SK-N-SH treated with all-trans-retinoic acid at 6 μM for 48 hours (cell line): ENCODE measurements at regions not wholly inside any gene's neighbourhood (a gene's known extent, or its start where the extent isn't known, plus 50 kb on each side); places are given as distances from the start of the nearest gene placed in this dataset.
A peak's percentile ranks its signal among the peaks of the same experiment; 100 is the strongest.

Experiments
- ATAC-seq: fragments of 200-7000 bp; cut with Tn5 transposase; 3 replicates; pipeline ENCODE4 v1.9.1; 2020; ENCODE audit warnings: mild to moderate bottlenecking, moderate library complexity
- ARNTL ChIP-seq: fragments of 450-650 bp; formaldehyde crosslinking; IDR thresholded peaks from 2 replicates; pipeline ENCODE4 v1.5.0; 2020; ENCODE audit warnings: low read depth, mild to moderate bottlenecking, moderate library complexity, borderline replicate concordance
- BACH2 ChIP-seq: fragments of 250-450 bp; sonication (Bioruptor Pico); IDR thresholded peaks from 2 replicates; pipeline ENCODE4 v1.9.0; 2021; ENCODE audit warnings: mild to moderate bottlenecking, borderline replicate concordance
- CREB5 ChIP-seq: fragments of 250-450 bp; sonication (Bioruptor Pico); IDR thresholded peaks from 2 replicates; pipeline ENCODE4 v1.5.1; 2020; ENCODE audit warnings: low read depth, mild to moderate bottlenecking, moderate library complexity
- CSDC2 ChIP-seq: fragments of 250-450 bp; sonication (Bioruptor Pico); IDR thresholded peaks from 2 replicates; pipeline ENCODE4 v1.5.0; 2020; ENCODE audit warnings: mild to moderate bottlenecking, moderate library complexity
- ESRRG ChIP-seq: fragments of 250-450 bp; sonication (Bioruptor Pico); IDR thresholded peaks from 2 replicates; pipeline ENCODE4 v1.6.1; 2021; ENCODE audit warnings: mild to moderate bottlenecking
- GLIS3 ChIP-seq: fragments of 250-450 bp; sonication (Bioruptor Pico); IDR thresholded peaks from 2 replicates; pipeline ENCODE4 v1.5.0; 2020; ENCODE audit warnings: mild to moderate bottlenecking, moderate library complexity
- ISL1 ChIP-seq: fragments of 250-450 bp; sonication (Bioruptor Pico); IDR thresholded peaks from 2 replicates; pipeline ENCODE4 v2.1.2; 2022; ENCODE audit warnings: mild to moderate bottlenecking, moderate library complexity
- OSR1 ChIP-seq: fragments of 250-450 bp; sonication (Bioruptor Pico); IDR thresholded peaks from 2 replicates; pipeline ENCODE4 v1.8.0; 2022; ENCODE audit warnings: moderate library complexity, mild to moderate bottlenecking, inconsistent platforms
- PATZ1 ChIP-seq: fragments of 250-450 bp; sonication (Bioruptor Pico); IDR thresholded peaks from 2 replicates; pipeline ENCODE4 v1.8.0; 2020; ENCODE audit warnings: mild to moderate bottlenecking, moderate library complexity, borderline replicate concordance
- PPARA ChIP-seq: fragments of 250-450 bp; sonication (Bioruptor Pico); IDR thresholded peaks from 2 replicates; pipeline ENCODE4 v1.5.0; 2020; ENCODE audit warnings: mild to moderate bottlenecking, borderline replicate concordance
- RARB ChIP-seq: fragments of 250-450 bp; sonication (Bioruptor Pico); IDR thresholded peaks from 2 replicates; pipeline ENCODE4 v1.8.0; 2021; ENCODE audit warnings: mild to moderate bottlenecking, moderate library complexity
- SNAI2 ChIP-seq: fragments of 250-450 bp; sonication (Bioruptor Pico); IDR thresholded peaks from 2 replicates; pipeline ENCODE4 v1.5.0; 2020; ENCODE audit warnings: mild to moderate bottlenecking, moderate library complexity
- TCF4 ChIP-seq: fragments of 250-450 bp; sonication (Bioruptor Pico); IDR thresholded peaks from 2 replicates; pipeline ENCODE4 v1.8.0; 2021; ENCODE audit warnings: mild to moderate bottlenecking, moderate library complexity, borderline replicate concordance
- TOX ChIP-seq: fragments of 250-450 bp; sonication (Bioruptor Pico); IDR thresholded peaks from 2 replicates; pipeline ENCODE4 v1.8.0; 2021; ENCODE audit warnings: mild to moderate bottlenecking, moderate library complexity, borderline replicate concordance
- ZC3H10 ChIP-seq: fragments of 250-450 bp; sonication (Bioruptor Pico); IDR thresholded peaks from 2 replicates; pipeline ENCODE4 v1.5.1; 2021; ENCODE audit warnings: mild to moderate bottlenecking, moderate library complexity
- ZFP3 ChIP-seq: fragments of 250-450 bp; sonication (Bioruptor Pico); IDR thresholded peaks from 2 replicates; pipeline ENCODE4 v1.5.0; 2020; ENCODE audit warnings: mild to moderate bottlenecking, moderate library complexity
- ZFP30 ChIP-seq: fragments of 450-650 bp; formaldehyde crosslinking; IDR thresholded peaks from 2 replicates; pipeline ENCODE4 v1.5.0; 2022; ENCODE audit warnings: mild to moderate bottlenecking, moderate library complexity
- ZNF70 ChIP-seq: fragments of 450-650 bp; formaldehyde crosslinking; IDR thresholded peaks from 2 replicates; pipeline ENCODE4 v1.5.0; 2020; ENCODE audit warnings: mild to moderate bottlenecking, moderate library complexity
- ZNF8 ChIP-seq: fragments of 450-650 bp; formaldehyde crosslinking; IDR thresholded peaks from 2 replicates; pipeline ENCODE4 v1.5.0; 2020; ENCODE audit warnings: mild to moderate bottlenecking, moderate library complexity
- TF ChIP-seq, protein P1 (sequence below): fragments of 250-450 bp; sonication (Bioruptor Pico); IDR thresholded peaks from 2 replicates; pipeline ENCODE4 v1.8.0; 2021; ENCODE audit warnings: low read depth, mild to moderate bottlenecking, moderate library complexity, borderline replicate concordance
- TF ChIP-seq, protein P2 (sequence below): fragments of 250-450 bp; sonication (Bioruptor Pico); IDR thresholded peaks from 2 replicates; pipeline ENCODE4 v1.5.0; 2020; ENCODE audit warnings: mild to moderate bottlenecking, moderate library complexity

DNA sequence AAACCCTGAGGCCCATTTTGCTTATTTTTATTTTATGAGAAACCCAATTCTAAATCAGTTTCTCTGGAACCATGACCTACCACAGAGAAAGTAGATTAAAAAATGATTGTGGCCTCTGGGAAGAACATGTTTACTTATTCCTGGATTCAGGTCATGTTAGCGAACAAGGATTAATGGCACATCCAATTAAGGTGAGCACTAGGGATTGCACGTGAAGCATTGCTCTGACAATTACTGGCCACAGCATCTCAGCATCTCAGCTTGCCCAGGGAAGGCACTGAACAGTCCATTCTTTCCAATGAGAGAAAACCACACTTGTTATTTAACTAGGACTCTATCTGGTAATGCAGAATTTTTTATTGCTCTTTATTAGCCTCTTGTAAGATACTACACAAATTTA lies 119.8 kb downstream of the ZNF330 start:
- no peak for ATAC-seq
- TF ChIP-seq BACH2 (CRISPR knock-in tag): no peak
- no peak for TF ChIP-seq ISL1 (CRISPR knock-in tag)
- TF ChIP-seq PPARA: no peak
- TF ChIP-seq, protein P1, sequence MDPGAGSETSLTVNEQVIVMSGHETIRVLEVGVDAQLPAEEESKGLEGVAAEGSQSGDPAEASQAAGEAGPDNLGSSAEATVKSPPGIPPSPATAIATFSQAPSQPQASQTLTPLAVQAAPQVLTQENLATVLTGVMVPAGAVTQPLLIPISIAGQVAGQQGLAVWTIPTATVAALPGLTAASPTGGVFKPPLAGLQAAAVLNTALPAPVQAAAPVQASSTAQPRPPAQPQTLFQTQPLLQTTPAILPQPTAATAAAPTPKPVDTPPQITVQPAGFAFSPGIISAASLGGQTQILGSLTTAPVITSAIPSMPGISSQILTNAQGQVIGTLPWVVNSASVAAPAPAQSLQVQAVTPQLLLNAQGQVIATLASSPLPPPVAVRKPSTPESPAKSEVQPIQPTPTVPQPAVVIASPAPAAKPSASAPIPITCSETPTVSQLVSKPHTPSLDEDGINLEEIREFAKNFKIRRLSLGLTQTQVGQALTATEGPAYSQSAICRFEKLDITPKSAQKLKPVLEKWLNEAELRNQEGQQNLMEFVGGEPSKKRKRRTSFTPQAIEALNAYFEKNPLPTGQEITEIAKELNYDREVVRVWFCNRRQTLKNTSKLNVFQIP: no peak
- no peak for TF ChIP-seq PATZ1 (CRISPR knock-in tag)
- no peak for TF ChIP-seq RARB
- TF ChIP-seq ZC3H10 (CRISPR knock-in tag): no peak
- no peak for TF ChIP-seq CREB5 (CRISPR knock-in tag)
- TF ChIP-seq, protein P2, sequence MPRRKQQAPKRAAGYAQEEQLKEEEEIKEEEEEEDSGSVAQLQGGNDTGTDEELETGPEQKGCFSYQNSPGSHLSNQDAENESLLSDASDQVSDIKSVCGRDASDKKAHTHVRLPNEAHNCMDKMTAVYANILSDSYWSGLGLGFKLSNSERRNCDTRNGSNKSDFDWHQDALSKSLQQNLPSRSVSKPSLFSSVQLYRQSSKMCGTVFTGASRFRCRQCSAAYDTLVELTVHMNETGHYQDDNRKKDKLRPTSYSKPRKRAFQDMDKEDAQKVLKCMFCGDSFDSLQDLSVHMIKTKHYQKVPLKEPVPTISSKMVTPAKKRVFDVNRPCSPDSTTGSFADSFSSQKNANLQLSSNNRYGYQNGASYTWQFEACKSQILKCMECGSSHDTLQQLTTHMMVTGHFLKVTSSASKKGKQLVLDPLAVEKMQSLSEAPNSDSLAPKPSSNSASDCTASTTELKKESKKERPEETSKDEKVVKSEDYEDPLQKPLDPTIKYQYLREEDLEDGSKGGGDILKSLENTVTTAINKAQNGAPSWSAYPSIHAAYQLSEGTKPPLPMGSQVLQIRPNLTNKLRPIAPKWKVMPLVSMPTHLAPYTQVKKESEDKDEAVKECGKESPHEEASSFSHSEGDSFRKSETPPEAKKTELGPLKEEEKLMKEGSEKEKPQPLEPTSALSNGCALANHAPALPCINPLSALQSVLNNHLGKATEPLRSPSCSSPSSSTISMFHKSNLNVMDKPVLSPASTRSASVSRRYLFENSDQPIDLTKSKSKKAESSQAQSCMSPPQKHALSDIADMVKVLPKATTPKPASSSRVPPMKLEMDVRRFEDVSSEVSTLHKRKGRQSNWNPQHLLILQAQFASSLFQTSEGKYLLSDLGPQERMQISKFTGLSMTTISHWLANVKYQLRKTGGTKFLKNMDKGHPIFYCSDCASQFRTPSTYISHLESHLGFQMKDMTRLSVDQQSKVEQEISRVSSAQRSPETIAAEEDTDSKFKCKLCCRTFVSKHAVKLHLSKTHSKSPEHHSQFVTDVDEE (CRISPR knock-in tag): no peak
- no peak for TF ChIP-seq ARNTL (CRISPR knock-in tag)
- TF ChIP-seq TCF4 (CRISPR knock-in tag): no peak
- no peak for TF ChIP-seq ZFP30 (CRISPR knock-in tag)
- TF ChIP-seq ZNF8 (CRISPR knock-in tag): no peak
- TF ChIP-seq GLIS3 (CRISPR knock-in tag): no peak
- no peak for TF ChIP-seq ZFP3 (CRISPR knock-in tag)

DNA sequence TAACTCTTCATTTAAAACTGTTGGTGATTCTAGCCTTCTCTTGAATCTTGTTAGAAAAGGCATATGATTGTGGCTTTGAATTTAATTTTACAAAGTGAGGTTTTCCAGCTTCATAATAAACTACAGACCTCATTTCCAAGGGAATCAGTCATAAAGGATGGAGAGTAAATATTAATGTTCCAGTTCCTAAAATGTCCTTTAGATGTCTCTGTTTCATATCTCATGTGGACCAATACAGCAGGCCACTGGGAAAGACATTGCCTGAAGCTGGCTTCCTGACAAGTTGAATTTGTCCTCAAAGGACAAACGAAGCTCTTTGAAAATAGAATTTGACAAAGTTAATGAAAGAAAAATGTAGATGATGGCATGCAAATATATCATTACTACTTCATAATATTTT lies 125.4 kb downstream of the ZNF330 start:
- ATAC-seq: peak; percentile 90
- TF ChIP-seq CREB5 (CRISPR knock-in tag): no peak
- no peak for TF ChIP-seq TOX (CRISPR knock-in tag)
- TF ChIP-seq, protein P2 (CRISPR knock-in tag): no peak
- no peak for TF ChIP-seq ARNTL (CRISPR knock-in tag)
- no peak for TF ChIP-seq TCF4 (CRISPR knock-in tag)
- TF ChIP-seq CSDC2 (CRISPR knock-in tag): no peak
- TF ChIP-seq ESRRG (CRISPR knock-in tag): no peak
- no peak for TF ChIP-seq GLIS3 (CRISPR knock-in tag)
- no peak for TF ChIP-seq ZNF70 (CRISPR knock-in tag)
- TF ChIP-seq, protein P1: no peak
- no peak for TF ChIP-seq SNAI2 (CRISPR knock-in tag)
- no peak for TF ChIP-seq BACH2 (CRISPR knock-in tag)
- no peak for TF ChIP-seq ZC3H10 (CRISPR knock-in tag)
- no peak for TF ChIP-seq ISL1 (CRISPR knock-in tag)
- TF ChIP-seq ZFP30 (CRISPR knock-in tag): no peak
- TF ChIP-seq RARB: no peak
- no peak for TF ChIP-seq OSR1
- TF ChIP-seq ZFP3 (CRISPR knock-in tag): no peak
